Keratinocyte (primary cell): ENCODE measurements at regions not wholly inside any gene's neighbourhood (a gene's known extent, or its start where the extent isn't known, plus 50 kb on each side); places are given as distances from the start of the nearest gene placed in this dataset.
"Not testable (repeated sequence)": the region's sequence is repeated elsewhere in the genome, so short reads cannot be mapped to it uniquely, and the experiment has no call there.

ENCODE experiments used
- EZH2 ChIP-seq: IDR thresholded peaks from one replicate; pipeline ENCODE4 v1.6.1; 2012; ENCODE audit warnings: inconsistent platforms, mild to moderate bottlenecking, low read length, moderate library complexity
- TF ChIP-seq, protein P1 (sequence below), 3 experiments: IDR thresholded peaks in 1 of 3; conservative IDR thresholded peaks in 1 of 3; optimal IDR thresholded peaks in 1 of 3; 2 replicates in 2 of 3; 3 replicates in 1 of 3; pipeline versions ENCODE3 to v1.5.1; 2011; ENCODE audit warnings: low read length in 3 of 3, mild to moderate bottlenecking in 3 of 3, moderate library complexity in 2 of 3, control low read depth in 1 of 3, inconsistent platforms in 1 of 3; ENCODE audit not compliant: insufficient read depth in 2 of 3; ENCODE audit errors: extremely low read depth in 1 of 3

DNA sequence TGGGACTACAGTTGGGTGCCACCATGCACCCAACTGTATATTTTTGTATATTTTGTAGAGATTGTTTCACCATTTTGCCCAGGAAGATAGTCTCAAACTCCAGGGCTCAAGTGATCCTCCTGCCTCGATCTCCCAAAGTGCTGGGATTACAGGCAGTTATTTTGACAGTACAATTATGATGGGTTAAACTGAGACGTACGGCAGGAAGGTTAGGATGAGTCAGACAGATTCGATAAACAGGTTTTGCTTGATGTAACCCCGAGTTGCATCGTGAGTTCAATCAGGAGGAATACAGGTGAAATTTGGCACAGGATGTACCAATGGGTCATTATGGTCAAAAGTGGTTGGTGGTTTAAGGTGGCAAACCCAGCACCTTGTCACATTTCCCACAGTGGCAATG is 107.6 kb downstream of the NBPF11 start:
- TF ChIP-seq, protein P1, sequence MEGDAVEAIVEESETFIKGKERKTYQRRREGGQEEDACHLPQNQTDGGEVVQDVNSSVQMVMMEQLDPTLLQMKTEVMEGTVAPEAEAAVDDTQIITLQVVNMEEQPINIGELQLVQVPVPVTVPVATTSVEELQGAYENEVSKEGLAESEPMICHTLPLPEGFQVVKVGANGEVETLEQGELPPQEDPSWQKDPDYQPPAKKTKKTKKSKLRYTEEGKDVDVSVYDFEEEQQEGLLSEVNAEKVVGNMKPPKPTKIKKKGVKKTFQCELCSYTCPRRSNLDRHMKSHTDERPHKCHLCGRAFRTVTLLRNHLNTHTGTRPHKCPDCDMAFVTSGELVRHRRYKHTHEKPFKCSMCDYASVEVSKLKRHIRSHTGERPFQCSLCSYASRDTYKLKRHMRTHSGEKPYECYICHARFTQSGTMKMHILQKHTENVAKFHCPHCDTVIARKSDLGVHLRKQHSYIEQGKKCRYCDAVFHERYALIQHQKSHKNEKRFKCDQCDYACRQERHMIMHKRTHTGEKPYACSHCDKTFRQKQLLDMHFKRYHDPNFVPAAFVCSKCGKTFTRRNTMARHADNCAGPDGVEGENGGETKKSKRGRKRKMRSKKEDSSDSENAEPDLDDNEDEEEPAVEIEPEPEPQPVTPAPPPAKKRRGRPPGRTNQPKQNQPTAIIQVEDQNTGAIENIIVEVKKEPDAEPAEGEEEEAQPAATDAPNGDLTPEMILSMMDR (optimal IDR thresholded peaks at IDR 0.05 in 1 of 3, IDR thresholded peaks at IDR 0.05 in 1 of 3, conservative IDR thresholded peaks at IDR 0.05 in 1 of 3; ENCODE audit: extremely low read depth in 1 of 3, insufficient read depth in 2 of 3, low read length in 3 of 3) = not testable (repeated sequence)
- not testable (repeated sequence) for TF ChIP-seq EZH2
